ENCODE measurements at regions not wholly inside any gene's neighbourhood (a gene's known extent, or its start where the extent isn't known, plus 50 kb on each side); places are given as distances from the start of the nearest gene placed in this dataset.
"Not testable (repeated sequence)": the region's sequence is repeated elsewhere in the genome, so short reads cannot be mapped to it uniquely, and the experiment has no call there.

DNA sequence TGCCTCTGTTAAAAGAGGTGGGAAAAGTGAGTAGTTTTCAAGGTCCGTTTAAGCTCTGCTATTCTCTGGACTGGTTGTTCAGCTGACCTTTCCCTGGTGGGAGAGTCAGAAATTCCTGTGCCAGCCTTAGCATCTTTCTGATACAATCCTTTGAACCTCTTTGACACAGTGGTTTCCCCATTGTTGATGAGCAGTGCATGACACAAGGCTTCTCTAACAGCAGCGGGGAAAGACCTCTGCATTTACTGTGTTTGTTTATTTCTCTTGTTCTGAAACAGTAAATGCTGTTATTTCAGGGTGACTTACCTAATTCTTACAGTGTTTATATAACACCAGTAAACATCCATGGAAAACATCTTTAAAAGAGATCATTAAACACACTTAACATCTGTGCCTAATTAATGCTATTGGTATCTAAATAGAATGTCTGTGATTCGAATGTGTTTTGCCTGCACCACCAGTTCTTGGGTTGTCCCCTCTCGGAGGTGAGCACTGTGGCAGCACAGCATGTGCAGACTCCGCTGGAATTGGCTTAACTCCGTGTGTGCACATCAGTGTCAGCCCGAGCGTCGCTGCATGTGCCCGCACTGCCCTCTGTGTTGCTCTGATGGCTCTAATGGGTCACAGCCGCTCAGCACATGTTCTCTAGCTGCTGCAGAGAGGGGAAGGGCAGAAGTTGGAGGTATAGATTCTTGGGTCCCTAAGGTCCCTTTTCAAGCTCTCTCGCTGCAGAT lies 104.3 kb downstream of the TBC1D26 start:
- TF ChIP-seq, protein P1, sequence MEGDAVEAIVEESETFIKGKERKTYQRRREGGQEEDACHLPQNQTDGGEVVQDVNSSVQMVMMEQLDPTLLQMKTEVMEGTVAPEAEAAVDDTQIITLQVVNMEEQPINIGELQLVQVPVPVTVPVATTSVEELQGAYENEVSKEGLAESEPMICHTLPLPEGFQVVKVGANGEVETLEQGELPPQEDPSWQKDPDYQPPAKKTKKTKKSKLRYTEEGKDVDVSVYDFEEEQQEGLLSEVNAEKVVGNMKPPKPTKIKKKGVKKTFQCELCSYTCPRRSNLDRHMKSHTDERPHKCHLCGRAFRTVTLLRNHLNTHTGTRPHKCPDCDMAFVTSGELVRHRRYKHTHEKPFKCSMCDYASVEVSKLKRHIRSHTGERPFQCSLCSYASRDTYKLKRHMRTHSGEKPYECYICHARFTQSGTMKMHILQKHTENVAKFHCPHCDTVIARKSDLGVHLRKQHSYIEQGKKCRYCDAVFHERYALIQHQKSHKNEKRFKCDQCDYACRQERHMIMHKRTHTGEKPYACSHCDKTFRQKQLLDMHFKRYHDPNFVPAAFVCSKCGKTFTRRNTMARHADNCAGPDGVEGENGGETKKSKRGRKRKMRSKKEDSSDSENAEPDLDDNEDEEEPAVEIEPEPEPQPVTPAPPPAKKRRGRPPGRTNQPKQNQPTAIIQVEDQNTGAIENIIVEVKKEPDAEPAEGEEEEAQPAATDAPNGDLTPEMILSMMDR (IDR thresholded peaks at IDR 0.05): not testable (repeated sequence)
- TF ChIP-seq POLR2A, EP300 (IDR thresholded peaks at IDR 0.05): not testable (repeated sequence)

Data from tibial nerve (tissue), 4 donors.